ENCODE measurements at regions not wholly inside any gene's neighbourhood (a gene's known extent, or its start where the extent isn't known, plus 50 kb on each side); places are given as distances from the start of the nearest gene placed in this dataset.
"Not testable (repeated sequence)": the region's sequence is repeated elsewhere in the genome, so short reads cannot be mapped to it uniquely, and the experiment has no call there.

DNA sequence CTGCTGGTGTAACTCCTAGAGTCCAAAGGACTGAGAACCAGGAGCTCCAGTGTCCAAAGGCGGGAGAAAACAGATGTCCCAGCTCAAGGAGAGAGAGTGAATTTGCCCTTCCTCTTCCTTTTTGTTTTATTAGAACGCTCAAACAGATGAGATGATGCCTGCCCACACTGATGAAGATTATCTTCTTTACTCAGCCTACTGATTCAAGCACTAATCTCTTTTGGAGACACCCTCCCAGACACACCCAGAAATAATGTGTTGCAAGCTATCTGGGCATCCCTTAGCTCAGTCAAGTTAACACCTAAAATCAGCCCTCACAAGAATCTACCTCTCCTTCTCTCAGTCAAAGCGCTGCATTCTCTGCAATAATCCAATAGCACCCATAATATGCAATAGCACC lies 78.2 kb upstream of the BCL2L14 start:
- ATAC-seq (ENCODE audit: poor library complexity) (no peak), DNase-seq (no peak)
- Histone ChIP-seq H3K9me3 (ENCODE audit: control insufficient read depth in 1 of 2, insufficient read depth in 1 of 2, low read length in 2 of 2) (peaks cover 0 to 21% of the 10 kb centered on the region in 2 experiments), H3K27ac (ENCODE audit: low read depth in 1 of 2, low read length in 2 of 2) (no peak overlapping the region), H3K4me1 (ENCODE audit: insufficient read depth, low read length) (no peaks in the 10 kb centered on the region), H3K27me3 (ENCODE audit: control insufficient read depth in 1 of 2, insufficient read depth in 2 of 2, low read length in 2 of 2) (no peaks in the 10 kb centered on the region), H3K4me3 (ENCODE audit: low read length) (no peak overlapping the region), H3K36me3 (ENCODE audit: insufficient read depth, low read length) (no peaks in the 10 kb centered on the region)
- Mint-ChIP-seq H3K4me3 (no peak overlapping the region), H3K4me1 (ENCODE audit: low read depth) (peaks cover 9% of the 10 kb centered on the region), H3K36me3 (ENCODE audit: low read depth) (peaks cover 13% of the 10 kb centered on the region), H3K27ac (no peak overlapping the region), H3K27me3 (no peaks in the 10 kb centered on the region), H3K9me3 (no peaks in the 10 kb centered on the region)
- CTCF ChIA-PET = interaction anchor here (1.7 kb wide), 1 partner anchor 10 kb away, joined by 3 read pairs; no protein-coding TSS in a partner anchor
- no peak for TF ChIP-seq CTCF (IDR thresholded peaks at IDR 0.05)
- POLR2A ChIA-PET = interaction anchor here (1.3 kb wide), 1 partner anchor 36 kb away, joined by 3 read pairs; no protein-coding TSS in a partner anchor
- intact Hi-C loops (cut with DNase I, micrococcal nuclease) = no loop called here

DNA sequence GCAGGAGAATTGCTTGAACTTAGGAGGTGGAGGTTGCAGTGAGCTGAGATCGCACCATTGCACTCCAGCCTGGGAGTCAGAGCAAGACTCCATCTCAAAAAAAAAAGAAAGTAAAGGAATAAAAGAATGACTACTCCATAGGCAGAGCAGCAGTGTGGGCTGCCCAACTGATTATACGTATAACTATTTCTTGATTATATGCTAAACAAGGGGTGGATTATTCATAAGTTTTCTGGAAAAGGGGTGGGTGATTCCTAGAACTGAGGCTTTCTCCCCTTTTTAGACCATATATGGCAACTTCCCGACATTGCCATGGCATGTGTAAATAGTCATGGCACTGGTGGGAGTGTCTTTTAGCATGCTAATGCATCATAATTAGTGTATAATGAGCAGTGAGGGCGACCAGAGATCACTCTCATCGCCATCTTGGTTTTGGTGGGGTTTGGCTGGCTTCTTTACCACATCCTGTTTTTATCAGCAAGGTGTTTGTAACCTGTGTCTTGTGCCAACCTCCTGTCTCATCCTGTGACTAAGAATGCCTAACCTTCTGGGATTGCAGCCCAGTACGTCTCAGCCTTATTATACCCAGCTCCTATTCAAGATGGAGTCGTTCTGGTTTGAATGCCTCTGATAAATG lies 72.3 kb upstream of the BCL2L14 start:
- not testable (repeated sequence) for H3K27me3 Mint-ChIP-seq; H3K27me3 ChIP-seq (ENCODE audit: control insufficient read depth in 1 of 2, insufficient read depth in 2 of 2, low read length in 2 of 2); H3K9me3 Mint-ChIP-seq; H3K4me3 ChIP-seq (ENCODE audit: low read length); H3K36me3 ChIP-seq (ENCODE audit: insufficient read depth, low read length)
- Mint-ChIP-seq H3K36me3 (ENCODE audit: low read depth) (peaks cover 27% of the 10 kb centered on the region), H3K27ac (peak overlapping the region; percentile 97), H3K4me1 (ENCODE audit: low read depth) (peaks cover 50% of the 10 kb centered on the region), H3K4me3 (peak overlapping the region; percentile 59)
- peaks cover 0 to 16% of the 10 kb centered on the region in 2 experiments for H3K9me3 ChIP-seq (ENCODE audit: control insufficient read depth in 1 of 2, insufficient read depth in 1 of 2, low read length in 2 of 2)
- peaks cover 29% of the 10 kb centered on the region for H3K4me1 ChIP-seq (ENCODE audit: insufficient read depth, low read length)
- DNase-seq (peak in 13 of 14 experiments; percentile 39 to 84 (median 56)), ATAC-seq (ENCODE audit: poor library complexity) (peak; percentile 93)
- H3K27ac ChIP-seq (ENCODE audit: low read depth in 1 of 2, low read length in 2 of 2) = peak overlapping the region; percentile 28 to 40
- CTCF ChIA-PET = interaction anchor here (1.7 to 2.8 kb wide), 2 partner anchors 11 to 17 kb away, joined by 5 to 9 read pairs; no protein-coding TSS in a partner anchor
- intact Hi-C loops (cut with DNase I, micrococcal nuclease) = loop anchor here in 1 of 2 experiments (1.0 kb wide), 2 partner anchors 11 to 17 kb away; no protein-coding TSS in a partner anchor
- POLR2A ChIA-PET = interaction anchor here (1.1 to 5.0 kb wide), 5 partner anchors 9 to 452 kb away, joined by 3 to 38 read pairs (median 5); no protein-coding TSS in a partner anchor

GRCh38 chr12:11998944-11999315 lies 71.8 kb upstream of the BCL2L14 start:
- Histone ChIP-seq H3K27ac (ENCODE audit: low read depth in 1 of 2, low read length in 2 of 2) (peak overlapping the region; percentile 28 to 40), H3K36me3 (ENCODE audit: insufficient read depth, low read length) (no peaks in the 10 kb centered on the region), H3K9me3 (ENCODE audit: control insufficient read depth in 1 of 2, insufficient read depth in 1 of 2, low read length in 2 of 2) (peaks cover 0 to 16% of the 10 kb centered on the region in 2 experiments), H3K4me3 (ENCODE audit: low read length) (no peak overlapping the region), H3K4me1 (ENCODE audit: insufficient read depth, low read length) (peaks cover 29% of the 10 kb centered on the region), H3K27me3 (ENCODE audit: control insufficient read depth in 1 of 2, insufficient read depth in 2 of 2, low read length in 2 of 2) (no peaks in the 10 kb centered on the region)
- intact Hi-C loops (cut with DNase I, micrococcal nuclease) = loop anchor here in 1 of 2 experiments (1.0 kb wide), 2 partner anchors 10 to 18 kb away; no protein-coding TSS in a partner anchor
- Mint-ChIP-seq H3K27ac (peak overlapping the region; percentile 97), H3K4me3 (peak overlapping the region; percentile 59), H3K4me1 (ENCODE audit: low read depth) (peaks cover 52% of the 10 kb centered on the region), H3K9me3 (peaks cover 6% of the 10 kb centered on the region), H3K36me3 (ENCODE audit: low read depth) (peaks cover 27% of the 10 kb centered on the region), H3K27me3 (no peaks in the 10 kb centered on the region)
- ChIA-PET CTCF (interaction anchor here (1.7 to 2.8 kb wide), 2 partner anchors 10 to 17 kb away, joined by 5 to 9 read pairs; no protein-coding TSS in a partner anchor), POLR2A (interaction anchor here (1.1 to 5.0 kb wide), 5 partner anchors 9 to 453 kb away, joined by 3 to 38 read pairs (median 5); no protein-coding TSS in a partner anchor)
- peak; percentile 4 for ATAC-seq (ENCODE audit: poor library complexity)
- TF ChIP-seq CTCF (IDR thresholded peaks at IDR 0.05) = no peak
- DNase-seq = peak in 1 of 14 experiments; percentile 25

Data from CD4-positive, alpha-beta T cell (primary cell).